ENCODE measurements at regions not wholly inside any gene's neighbourhood (a gene's known extent, or its start where the extent isn't known, plus 50 kb on each side); places are given as distances from the start of the nearest gene placed in this dataset.

- TF ChIP-seq POLR2A (IDR thresholded peaks at IDR 0.05) (no peak), CTCF (IDR thresholded peaks at IDR 0.05) (no peak)
These were observed 913.9 kb upstream of the MAP3K7 start for GRCh38 chr6:91500689-91501303.

All from body of pancreas (tissue), 4 donors.